Islet precursor cell (in vitro differentiated cells): ENCODE measurements at regions not wholly inside any gene's neighbourhood (a gene's known extent, or its start where the extent isn't known, plus 50 kb on each side); places are given as distances from the start of the nearest gene placed in this dataset.
"Not testable (repeated sequence)": the region's sequence is repeated elsewhere in the genome, so short reads cannot be mapped to it uniquely, and the experiment has no call there.

Experiments used
- DNase-seq: peaks from one replicate; pipeline ENCODE4 v3.0.0-alpha.2; 2018

DNA sequence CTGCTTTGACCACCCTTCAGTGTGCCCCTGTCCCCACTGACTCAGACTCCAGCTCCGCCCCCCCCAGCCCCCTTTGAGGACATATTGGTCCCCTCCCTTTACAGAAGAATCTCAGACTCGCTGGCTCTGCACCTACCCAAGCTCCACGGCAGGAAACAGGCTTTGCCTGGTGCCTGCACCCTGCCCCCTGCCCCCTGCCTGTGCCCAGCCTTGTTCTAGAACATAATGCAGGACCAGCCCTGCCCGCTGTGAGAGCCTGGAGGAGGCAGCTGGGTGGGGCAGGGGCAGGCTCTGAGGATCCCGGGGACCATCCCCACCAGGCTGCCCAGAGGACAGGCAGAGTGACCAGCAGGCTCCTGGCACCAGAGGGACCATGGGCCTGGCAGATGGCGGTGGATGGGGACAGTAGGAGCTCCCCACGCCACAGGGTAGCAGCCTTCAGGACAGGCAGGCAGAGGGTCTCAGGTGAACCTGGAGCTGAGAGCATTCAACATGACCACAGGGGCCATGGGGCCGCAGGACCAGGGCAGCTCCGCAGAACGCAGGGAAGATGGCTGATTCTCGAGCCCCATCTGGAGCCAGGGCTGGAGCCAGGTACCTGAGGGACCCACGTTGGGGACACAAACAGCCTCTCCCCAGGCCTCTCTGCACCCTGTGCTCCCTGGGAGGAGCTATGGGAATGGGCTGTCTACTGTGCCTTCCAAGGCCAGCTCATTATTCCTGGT lies 165.0 kb upstream of the FOXD4L5 start:
- DNase-seq = not testable (repeated sequence)

DNA sequence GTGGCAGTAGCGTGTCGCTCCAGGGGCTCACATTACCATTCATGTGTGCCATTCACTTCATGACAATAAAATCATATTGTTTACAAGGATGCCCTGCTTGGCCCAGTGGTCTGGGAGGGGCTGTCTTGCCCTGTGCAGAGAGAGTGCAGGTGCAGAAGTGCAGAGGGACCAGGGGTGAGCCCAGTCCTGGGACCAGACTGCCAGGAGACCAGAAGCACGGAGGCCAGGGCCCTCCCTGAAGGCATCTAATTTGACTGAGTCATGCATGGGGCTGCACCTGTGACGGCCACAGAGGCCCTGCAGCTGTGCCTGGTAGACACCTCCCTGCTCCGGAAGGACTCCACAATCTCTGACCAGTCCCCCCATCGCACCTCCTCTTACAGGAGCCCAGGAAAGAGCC lies 164.4 kb upstream of the FOXD4L5 start:
- DNase-seq = no peak

DNA sequence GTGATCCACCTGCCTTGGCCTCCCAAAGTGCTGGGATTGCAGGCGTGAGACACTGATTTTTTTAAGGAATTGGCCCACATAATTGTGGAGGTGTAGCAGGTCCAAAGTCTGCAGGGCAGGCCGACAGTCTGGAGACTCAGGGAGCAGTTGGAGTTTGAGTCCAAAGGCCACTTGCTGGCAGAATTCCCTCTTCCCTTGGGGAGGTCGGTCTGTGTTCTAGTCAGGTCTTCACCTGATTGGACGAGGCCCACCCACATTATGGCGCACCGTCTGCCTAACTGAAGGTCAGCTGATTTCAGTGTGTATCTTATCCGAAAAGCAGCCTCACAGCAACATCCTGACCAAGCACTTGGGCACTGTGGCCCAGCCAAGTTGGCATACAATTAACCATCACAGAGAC lies 162.1 kb upstream of the FOXD4L5 start:
- DNase-seq = not testable (repeated sequence)

DNA sequence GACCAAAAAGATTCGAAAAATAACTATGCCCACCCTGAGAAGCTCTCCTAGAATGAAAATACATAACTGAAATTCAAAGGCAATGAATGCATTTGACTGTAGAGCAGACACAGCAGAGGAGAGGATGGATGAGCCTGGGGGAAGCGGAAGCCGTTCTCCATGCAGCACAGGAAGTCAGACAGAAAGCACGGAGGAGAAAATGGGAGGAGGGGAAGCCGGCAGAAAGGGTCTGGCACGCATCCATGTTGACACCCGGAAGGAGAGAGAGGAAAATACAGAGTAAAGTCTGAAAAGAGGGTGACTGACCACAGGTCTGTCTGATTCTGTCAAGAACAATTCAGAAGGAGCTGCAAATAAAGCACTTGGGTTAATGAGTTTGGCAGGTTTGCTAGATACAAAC lies 161.0 kb upstream of the FOXD4L5 start:
- not testable (repeated sequence) for DNase-seq

DNA sequence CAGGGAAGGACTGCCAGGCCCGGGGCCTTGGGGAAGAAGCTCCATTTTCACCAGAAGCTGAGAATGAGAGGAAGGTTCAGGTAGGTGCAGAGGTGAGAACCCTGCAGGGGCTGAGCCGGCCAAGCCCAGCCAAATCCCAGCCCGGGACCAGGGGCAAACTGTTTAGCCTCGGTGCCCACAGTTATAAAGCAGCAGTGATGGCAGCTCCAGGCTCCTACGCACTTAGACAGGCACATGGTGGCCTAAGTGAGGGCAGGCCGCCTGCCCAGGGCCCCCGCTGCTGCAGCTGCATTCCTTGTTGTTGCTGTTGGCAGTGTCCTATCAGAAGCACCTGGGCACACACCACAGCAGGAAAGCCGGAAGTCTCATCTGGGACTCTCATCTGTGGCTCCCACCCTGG lies 159.9 kb upstream of the FOXD4L5 start:
- DNase-seq = no peak

DNA sequence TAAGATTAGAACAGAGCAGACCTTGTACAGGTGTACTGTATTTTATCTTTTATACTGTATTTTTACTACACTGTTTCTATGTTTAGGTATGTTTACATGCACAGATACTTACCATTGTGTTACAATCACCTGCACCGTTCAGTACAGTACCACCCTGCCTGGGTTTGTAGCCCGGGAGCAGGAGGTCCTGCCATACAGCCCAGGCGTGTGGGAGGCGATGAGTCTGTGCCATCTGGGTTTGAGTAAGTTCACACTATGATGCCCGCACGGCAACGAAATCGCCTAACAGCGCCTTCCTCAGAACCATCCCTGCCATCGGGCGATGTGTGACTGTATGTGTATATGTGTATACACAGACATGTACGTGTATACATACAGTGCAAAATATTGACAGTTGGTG lies 157.1 kb upstream of the FOXD4L5 start:
- not testable (repeated sequence) for DNase-seq

DNA sequence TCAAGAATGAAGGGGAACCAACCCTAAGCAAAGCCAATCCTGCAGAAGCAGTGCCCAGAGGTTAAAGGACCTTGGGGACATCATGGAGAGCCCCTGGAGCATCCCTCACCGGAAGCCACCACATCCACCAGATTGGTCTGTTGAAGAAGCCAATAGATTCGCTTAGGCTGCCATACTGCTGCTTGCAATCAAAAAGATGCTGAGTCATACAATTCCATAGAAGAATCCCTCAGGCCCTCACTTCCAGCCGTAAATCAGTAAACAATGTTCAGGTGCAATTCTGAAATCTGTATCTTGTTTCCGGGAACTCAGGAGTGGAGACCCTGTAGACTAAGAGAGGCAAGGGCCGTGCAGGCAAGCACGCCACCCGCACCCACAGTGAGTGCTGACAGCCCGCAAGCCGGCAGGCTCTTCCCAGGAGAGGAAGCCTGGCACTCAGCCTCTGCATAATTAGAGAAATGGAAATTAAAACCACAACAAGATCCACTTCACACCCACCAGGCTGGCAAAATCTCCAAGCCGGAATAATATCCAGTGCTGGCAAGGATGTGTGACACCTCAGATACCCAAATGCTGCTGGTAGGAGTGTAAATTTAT lies 156.4 kb upstream of the FOXD4L5 start:
- not testable (repeated sequence) for DNase-seq

DNA sequence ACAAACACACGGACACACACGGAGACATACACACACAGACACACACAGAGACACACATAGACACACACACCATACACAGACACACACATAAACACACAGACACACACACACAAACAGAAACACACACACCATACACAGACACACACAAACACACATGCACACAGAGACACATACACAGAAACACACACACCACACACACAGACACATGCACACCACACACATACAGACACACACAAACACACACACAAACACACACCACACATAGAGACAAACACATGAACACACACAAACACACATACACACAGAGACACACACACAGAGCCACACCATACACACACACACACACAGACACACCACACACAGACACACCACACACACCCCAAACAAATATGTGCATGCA lies 152.7 kb upstream of the FOXD4L5 start:
- DNase-seq = no peak

DNA sequence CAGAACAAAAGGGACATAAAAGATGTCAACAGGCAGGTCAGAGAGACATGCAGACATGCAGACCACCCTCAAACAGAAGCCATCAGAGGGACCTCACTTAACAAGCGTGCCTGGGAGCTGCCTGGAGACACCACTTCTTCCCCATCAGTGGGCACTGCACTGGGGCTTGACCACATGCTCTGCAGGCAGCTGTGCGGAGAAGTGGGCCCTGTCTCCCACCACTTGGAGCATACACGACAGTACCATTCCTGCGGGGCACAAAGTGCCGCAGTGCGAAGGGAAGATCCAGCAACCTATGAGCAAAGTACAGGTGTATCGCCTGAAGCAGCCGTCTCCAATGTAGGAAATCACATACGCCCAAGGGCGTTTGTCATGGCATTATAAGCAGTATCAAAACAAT lies 150.5 kb upstream of the FOXD4L5 start:
- DNase-seq = no peak

DNA sequence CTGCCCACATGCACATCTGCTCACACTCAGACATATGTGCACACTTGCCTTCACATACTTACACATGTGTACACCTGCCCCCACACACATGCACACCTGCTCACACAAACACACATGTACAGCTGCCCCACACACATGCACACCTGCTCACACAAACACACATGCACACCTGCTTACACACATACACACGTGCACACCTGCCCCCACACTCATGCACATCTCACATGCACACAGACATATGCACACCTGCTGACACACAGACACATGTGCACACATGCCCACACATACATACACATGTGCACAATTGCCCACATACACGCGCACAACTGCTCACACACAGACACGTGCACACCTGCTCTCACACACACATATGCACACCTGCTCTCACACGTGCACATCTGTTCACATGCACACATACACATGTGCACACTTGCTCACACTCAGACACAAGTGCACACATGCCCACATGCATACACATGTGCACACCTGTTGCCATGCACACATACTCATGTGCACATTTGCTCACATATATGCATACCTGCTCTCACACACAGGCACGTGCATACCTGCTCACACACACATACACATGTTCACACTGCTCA lies 147.8 kb upstream of the FOXD4L5 start:
- DNase-seq = no peak

DNA sequence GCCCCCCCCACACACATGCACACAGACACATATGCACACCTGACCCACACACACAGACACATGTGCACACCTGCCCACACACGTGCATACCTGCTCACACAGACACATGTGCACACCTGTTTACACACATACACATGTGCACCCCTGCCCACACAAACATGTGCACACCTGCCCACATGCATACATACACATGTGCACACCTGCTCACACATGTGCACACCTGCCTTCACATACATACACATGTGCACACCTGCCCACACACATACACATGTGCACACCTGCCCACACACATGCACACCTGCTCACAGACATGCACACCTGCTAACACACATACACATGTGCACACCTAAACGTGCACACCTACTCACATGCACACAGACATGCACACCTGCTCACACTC lies 147.0 kb upstream of the FOXD4L5 start:
- no peak for DNase-seq

DNA sequence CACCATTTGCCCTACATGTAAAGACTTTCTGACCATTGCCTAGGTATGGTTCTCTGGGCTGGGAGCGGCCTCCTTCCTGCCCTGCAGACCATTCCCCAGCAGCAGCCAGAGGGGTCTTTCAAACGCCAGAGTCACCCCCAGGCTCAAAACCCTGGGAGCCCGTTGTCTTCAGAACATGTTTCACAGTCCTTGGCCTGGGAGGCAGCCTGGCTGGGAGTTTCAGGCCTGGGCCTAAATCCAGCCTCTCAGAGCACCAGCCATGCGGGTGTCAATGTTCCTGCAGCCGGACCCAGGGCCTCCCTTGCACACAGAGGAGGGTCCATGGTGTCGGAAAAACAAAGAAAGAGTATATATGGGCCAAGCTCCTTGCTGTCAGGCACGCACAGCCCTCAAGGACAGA lies 145.2 kb upstream of the FOXD4L5 start:
- no peak for DNase-seq

DNA sequence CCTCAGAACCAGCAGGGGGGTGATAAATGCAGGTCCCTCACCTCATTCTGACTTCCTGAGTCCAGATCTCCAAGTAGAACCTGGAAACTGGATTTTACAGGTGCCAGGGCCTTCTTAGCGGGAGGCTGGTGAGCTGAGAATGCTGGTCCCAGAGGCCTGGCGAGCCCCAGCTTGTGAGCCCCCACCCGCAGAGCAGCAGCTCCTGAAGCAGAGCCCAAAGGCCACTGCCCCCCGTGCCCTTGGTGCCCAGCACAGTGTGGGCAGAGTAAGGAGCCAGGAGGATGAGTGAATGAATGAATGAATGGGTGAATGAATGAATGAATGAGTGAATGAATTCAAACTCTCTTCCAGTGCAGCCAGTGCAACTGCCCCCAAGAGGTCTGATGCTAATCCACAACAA lies 142.4 kb upstream of the FOXD4L5 start:
- not testable (repeated sequence) for DNase-seq

DNA sequence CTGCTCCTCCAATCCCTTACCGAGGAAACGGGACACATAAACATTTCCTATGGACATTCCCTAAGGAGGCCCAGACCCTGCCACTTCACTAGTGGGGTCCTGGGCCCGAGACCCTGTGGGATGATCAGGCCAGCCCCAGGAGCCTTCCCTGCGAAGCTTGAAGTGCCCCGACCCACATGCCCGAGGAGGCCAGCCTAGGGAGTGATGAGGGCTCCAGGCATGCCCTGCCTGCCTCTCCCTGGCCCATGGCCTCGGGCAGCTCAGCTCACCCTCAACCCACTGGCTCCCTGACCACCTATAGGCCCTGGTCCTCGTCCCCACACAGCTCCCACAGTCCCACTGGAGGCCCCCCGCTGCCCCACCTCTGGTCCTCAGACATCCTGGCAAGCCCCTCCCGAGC lies 141.8 kb upstream of the FOXD4L5 start:
- DNase-seq = not testable (repeated sequence)

DNA sequence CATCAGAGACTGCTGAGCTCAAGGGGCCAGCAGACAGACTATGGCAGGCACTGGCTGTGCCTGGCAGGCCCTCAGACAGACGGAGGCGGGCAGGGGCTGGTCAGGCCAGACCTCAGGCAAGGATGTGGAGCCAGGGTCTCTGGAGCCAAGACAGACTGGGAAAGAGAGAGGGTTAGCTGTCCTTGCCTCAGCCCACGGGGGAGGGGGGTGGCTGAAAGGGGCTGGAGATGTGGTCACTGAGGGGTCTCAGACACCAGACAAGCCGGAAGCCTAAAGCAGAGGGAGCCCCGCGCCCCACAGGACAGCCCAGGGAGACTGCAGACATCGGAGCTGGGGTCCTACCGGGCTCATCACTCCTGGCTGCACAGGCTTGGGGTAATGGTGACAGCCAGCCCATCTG lies 141.2 kb upstream of the FOXD4L5 start:
- no peak for DNase-seq

DNA sequence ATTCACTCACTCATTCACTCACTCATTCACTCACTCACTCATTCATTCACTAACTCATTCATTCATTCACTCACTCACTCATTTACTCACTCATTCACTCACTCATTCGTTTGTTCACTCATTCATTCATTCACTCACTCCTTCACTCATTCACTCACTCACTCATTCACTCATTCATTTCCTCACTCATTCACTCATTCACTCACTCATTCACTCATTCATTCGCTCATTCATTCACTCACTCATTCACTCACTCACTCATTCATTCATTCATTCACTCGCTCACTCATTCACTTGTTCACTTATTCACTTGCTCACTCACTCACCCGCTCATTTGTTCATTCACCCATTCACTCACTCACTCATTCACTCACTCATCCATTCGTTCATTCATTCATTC lies 140.2 kb upstream of the FOXD4L5 start:
- DNase-seq = not testable (repeated sequence)

DNA sequence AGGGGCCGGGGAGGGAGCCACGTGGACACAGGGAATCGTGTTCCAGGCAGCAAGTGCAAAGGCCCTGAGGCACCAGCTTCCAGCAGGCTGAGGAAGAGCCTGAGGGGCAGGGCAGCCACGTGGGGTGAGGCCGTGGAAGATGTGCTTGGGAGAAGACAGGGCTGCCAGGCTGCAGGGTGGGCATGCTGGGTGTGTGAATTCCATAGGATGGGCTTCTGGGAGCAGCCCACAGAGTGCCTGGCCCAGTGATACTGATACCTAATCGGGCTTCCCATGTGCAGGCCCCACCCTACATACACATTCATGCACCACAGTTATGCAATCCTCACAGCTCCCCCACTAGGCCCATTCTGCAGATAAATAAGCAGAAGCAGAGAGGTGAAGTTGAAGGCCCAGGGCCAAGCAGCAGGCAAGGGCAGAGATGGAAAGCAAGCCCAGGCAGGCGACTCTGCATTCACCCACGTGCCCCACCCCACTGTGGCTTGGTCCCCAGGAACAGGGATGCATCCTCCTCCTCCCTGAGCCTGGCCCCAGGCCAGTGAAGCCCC lies 139.5 kb upstream of the FOXD4L5 start:
- not testable (repeated sequence) for DNase-seq

DNA sequence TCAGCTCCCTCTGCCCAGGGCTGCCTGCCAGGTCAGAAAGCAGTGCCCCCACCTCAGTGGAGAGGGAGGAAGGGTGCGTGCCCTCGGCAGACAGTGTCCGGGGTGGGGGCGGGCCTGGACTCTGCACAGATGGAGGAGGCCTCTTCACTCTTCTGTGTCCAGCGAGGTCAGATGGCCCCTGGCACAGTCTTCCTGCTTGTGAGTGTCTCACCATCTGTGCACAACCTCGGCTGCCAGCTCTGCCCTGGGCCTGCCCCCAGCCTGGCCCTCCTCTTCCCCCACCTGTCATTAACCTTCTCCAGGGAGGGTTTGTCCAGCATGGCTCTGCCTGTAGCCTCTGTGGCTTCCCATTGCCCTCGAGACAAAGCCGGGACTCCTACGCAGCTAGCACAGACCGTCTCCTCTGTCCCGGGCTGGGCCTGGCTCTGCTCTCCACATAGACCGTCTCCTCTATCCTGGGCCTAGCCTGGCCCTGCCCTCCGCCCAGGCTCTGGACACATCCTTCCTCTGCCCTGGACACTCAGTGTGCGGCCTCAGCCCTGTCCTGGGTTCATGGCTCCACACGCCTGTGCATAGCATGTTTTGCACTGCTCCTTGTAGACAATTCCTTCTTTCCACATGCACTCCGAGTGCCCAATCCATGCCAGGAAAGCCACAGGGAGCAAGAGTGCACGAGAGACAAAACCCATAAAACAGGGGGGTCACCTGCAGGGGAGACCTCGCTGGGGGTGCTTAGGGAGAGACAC lies 138.9 kb upstream of the FOXD4L5 start:
- DNase-seq = not testable (repeated sequence)

DNA sequence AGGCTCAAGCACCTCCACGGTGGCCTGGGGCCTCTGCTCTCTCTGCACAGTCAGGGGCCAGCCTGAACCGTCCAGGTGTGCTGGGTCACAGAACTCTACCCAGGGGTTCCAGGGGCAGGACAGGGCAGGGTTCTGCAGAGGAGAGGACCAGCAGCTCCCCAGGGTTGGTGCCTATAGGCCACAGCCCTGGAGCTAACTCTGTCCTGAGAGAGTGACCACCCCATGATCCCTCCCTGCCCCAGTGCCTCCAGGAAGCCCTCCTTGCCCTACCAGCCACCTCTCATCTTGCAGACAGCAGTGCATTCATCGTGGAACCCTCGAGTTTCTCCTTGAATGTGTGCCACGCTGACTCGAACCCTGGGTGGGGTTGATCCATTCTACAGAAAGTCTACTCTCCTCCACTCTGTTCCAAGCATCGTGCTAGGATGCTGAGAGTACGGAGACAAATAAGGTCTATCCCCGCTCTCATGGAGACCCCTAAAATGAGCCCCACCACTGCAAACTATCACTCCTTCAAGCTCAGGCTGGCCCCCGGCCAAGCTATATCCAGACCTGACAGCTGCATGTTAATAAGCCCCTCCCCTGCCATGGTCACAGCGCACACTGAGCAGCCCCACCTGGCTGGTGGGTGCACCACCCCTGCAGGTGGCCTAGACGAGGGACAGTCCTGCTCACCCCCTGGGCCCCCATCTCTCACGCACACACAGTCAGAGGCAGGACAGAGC lies 138.1 kb upstream of the FOXD4L5 start:
- not testable (repeated sequence) for DNase-seq

DNA sequence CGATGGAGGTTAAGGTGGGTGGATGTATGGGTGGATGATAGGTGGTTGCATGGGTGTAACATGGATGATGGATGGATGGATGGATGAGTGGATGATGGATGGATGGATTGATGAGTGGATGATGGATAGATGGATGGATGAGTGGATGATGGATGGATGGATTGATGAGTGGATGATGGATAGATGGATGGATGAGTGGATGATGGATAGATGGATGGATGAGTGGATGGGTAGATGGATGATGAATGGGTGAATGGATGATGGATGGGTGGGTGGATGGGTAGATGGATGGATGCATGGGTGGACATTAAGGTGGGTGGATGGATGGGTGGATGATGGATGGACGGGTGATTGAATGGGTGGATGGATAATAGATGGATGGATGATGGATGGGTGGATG lies 136.5 kb upstream of the FOXD4L5 start:
- DNase-seq = not testable (repeated sequence)

DNA sequence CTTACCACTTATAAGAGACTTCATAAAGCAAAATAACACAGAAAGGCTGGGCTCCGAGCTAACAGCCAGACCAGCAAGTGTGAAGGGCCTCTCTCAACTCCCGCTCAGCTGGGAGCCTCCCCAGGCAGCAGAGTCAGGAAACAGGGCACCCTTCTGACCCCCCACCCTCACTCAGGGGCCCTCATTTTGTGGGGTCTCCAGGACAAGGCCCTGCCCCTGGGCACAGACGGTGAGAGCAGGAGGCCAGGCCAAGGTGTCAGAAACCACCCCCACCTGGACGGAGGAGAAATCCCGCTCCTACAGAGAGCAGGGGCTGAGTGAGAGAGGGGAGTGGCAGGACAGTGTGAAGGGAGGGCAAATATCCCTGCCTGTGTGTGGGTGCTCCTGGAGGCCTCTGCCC lies 135.8 kb upstream of the FOXD4L5 start:
- DNase-seq = no peak

DNA sequence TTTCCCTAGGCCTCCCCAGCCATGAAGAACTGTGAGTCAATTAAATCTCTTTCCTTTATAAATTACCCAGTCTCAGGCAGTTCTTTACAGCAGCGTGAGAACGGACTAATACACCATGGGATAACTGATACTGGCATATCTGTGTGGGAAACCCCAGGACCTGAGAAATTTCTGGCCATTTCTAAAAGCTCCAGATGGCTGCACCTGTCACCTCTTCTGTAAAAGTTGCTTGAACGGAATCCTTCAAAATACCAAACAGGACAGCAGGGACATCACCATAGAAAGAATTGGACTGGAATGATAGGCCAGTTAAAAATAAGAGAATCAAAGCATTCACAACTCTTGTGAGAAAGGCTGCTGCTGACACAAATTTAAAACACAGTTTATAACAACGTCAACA lies 134.0 kb upstream of the FOXD4L5 start:
- not testable (repeated sequence) for DNase-seq

DNA sequence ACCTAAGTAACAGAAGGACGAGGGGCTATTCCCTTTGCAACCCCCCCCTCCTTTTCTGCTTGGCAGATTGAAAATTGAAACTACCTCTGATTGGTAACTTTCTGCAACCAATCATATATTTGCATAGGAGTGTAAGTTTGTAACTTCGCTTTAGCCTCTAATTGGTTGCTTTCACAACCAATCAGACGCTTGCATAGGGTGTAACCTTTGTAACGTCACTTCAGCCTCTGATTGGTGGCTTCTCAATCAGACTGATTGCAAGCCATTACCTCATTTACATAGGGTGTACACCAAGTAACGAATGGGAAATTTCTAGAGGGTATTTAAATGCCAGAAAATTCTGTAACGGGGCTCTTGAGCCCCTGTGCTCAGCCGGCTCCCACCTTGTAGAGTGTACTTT lies 131.9 kb upstream of the FOXD4L5 start:
- not testable (repeated sequence) for DNase-seq
